OCI-LY1 (cell line): ENCODE measurements at regions not wholly inside any gene's neighbourhood (a gene's known extent, or its start where the extent isn't known, plus 50 kb on each side); places are given as distances from the start of the nearest gene placed in this dataset.

Source experiments
- CTCF ChIP-seq: fragments of 200-600 bp; sonication (generic), shearing (Covaris generic); IDR thresholded peaks from 2 replicates; pipeline ENCODE4 v1.5.1; 2017; ENCODE audit warnings: mild to moderate bottlenecking, antibody characterized with exemption, low read length, moderate library complexity, mixed read lengths
- EZH2 ChIP-seq: fragments of 200-600 bp; sonication (generic), shearing (Covaris generic); IDR thresholded peaks from 2 replicates; pipeline ENCODE4 v1.8.0; 2017; ENCODE audit warnings: borderline replicate concordance, mixed run types, mild to moderate bottlenecking, antibody characterized with exemption, low read length, moderate library complexity, mixed read lengths

GRCh38 chr18:71388148-71388547, 1099.3 kb downstream of the SOCS6 start:
- TF ChIP-seq EZH2 (no peak), CTCF (no peak)
